Umbilical cord (tissue), 1 donor: ENCODE measurements at regions not wholly inside any gene's neighbourhood (a gene's known extent, or its start where the extent isn't known, plus 50 kb on each side); places are given as distances from the start of the nearest gene placed in this dataset.
"Not testable (repeated sequence)": the region's sequence is repeated elsewhere in the genome, so short reads cannot be mapped to it uniquely, and the experiment has no call there.

ENCODE experiments used
- DNase-seq: peaks from one replicate; pipeline ENCODE4 v3.0.0-alpha.2; 2015; ENCODE audit warnings: low spot score

DNA sequence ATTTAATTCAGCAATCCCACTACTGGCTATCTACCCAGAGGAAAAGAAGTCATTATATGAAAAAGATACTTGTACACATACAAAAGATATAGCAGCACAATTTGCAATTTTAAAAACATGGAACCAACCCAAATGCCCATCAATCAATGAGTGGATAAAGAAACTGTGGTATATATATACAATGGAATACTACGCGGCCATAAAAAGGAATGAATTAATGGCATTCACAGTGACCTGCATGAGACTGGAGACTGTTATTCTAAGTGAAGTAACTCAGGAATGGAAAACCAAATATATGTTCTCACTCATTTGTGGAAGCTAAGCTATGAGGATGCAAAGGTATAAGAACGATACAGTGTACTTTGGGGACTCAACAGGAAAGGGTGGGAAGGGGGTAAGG is 102.8 kb upstream of the KCNMA1 start:
- not testable (repeated sequence) for DNase-seq

DNA sequence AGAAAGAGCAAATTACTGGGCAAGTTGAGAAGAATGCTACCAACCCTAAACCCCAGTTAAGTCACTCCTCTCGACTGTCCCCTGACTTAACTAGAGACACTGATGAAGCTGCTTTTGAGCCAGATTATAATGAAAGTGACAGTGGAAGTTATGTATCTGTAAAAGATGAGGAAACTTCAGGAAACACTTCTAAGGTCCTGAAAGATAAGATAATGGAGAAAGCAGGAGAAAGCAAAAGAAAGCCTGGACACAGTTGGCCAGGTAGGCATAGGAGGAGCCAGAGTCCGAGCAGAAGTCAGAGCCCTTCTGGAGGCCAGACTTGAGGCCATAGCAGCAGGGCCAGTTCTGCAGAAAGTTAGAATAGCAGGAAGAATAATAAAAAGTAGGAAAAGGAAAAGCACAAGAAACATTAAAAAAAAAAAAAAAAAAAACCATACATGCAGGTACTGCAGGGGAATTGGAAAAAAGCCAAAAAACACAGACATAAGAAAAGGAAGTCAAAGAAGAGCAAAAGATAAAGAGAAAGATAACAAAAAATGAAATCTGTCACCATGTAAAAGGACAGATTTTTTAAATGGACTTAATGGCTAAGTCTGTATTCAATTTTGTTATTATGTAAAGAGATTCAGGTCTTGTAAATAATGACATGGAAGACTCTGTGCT is 101.0 kb upstream of the KCNMA1 start:
- no peak for DNase-seq

DNA sequence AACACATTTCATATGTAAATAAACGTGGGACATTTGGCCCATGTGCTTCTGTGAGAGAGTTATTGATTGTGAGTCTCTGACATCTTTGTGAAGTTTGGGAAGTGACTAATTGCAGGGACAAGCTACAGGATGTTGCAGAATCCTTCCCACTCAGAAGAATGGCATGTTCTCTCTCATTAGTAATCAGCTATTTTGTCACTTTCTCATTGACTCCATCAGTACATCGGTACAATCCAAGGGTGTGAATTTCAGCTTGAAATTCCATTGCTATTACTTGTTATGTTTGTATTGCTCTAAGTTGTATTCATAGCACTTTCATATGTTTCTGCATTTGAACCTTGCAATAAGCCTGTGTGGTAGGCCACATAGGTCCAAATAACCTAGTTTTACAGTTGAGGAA is 100.0 kb upstream of the KCNMA1 start:
- no peak for DNase-seq

DNA sequence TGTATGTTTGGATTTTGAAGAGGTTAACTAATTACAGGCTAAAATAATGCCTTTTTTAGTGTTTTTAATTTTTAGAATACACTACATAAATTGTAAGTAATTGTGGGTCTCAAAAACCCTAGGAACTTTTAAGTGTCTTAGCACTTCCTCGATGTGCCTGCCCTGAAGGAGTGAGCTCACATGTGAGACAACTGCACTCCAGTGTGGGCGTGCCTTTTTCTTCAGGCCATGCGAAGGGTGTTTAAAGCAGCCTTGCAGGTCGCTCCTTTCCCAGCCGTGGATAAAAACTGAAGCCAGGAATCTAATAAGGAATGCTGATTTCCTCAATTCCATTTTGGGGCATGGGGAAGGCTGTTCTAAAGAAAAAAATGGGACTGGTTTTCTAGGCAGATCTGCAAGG is 97.5 kb upstream of the KCNMA1 start:
- peak; percentile 58 for DNase-seq

DNA sequence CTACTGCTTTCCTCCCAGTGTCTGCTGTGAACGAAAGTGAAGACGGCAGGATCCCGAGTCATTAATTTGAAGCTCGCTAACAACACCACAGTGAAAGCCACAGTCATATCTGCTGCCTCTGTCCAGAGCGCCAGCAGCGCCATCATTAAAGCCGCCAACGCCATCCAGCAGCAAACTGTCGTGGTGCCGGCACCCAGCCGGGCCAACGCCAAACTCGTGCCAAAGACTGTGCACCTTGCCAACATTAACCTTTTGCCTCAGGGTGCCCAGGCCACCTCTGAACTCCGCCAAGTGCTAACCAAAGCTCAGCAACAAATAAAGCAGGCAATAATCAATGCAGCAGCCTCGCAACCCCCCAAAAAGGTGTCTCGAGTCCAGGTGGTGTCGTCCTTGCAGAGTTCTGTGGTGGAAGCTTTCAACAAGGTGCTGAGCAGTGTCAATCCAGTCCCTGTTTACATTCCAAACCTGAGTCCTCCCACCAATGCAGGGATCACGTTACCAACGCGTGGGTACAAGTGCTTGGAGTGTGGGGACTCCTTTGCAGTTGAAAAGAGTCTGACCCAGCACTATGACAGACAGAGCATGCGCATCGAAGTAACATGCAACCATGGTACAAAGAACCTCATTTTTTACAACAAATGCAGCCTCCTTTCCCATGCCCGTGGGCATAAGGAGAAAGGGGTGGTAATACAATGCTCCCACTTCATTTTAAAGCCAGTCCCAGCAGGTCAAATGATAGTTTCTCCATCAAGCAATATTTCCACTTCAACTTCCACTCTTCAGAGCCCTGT is 94.8 kb upstream of the KCNMA1 start:
- no peak for DNase-seq

DNA sequence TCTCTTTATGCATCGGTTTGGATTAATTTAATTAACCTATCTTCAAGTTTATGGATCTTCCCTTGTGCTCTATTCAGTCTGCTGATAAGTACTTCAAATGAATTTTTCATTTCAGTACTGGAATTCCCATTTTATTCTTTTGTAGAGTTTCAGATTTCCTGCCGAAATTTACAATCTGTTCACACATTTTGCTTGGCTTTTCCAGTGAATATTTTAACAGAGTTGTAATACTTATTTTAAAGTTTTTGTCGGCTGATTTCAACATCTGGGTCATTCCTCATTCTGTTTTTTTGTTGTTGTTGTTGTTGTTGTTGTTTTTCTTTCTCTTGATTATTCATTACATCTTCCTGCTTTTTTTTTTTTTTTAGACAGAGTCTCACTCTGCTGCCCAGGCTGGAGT is 89.9 kb upstream of the KCNMA1 start:
- DNase-seq = no peak

DNA sequence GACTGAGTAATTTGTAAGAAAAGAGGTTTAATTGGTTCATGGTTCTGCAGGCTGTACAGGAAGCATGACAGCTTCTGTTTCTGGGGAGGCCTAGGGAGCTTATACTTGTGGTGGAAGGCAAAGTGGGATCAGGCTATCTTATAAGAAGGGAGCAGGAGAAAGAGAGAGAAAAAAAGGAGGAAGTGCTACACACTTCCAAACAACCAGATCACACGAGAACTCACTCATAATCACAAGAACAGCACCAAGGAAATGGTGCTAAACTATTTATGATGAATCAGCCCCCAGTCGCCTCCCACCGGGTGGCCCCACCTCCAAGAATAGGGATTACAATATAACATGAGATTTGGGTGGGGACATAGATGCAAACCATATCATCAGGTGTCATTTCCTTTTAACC is 89.1 kb upstream of the KCNMA1 start:
- no peak for DNase-seq

DNA sequence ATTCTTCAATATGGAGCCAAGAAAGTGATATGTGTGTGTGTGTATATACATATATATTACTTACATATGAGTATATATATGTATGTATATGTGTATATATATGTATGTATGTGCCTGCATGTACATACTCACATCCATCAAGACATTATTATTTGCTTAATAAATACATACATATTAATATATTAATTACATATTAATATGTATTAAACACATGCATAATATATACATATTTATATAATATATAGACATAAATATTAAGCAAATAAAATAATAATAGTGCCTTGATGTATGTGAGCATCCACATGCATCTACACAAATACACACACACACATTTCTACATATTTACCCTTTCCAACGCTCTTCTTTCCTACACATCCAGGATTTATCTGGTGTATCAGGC is 88.7 kb upstream of the KCNMA1 start:
- DNase-seq = no peak

DNA sequence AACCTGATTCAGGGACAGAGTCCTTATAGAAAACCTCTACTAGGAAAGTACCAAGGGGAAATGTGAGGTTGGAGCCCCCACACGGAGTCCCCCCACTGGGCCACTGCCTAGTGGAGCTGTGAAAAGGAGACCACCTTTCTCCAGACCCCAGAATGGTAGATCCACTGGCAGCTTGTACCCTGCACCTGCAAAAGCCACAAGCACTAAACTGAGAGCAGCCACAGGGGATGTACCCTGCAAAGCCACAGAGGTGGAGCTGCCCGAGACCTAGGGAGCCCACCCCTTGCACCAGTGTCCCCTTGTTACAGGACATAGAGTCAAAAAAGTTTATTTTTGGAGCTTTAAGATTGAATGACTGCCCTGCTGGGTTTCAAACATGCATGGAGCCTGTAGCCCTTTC is 87.2 kb upstream of the KCNMA1 start:
- no peak for DNase-seq

DNA sequence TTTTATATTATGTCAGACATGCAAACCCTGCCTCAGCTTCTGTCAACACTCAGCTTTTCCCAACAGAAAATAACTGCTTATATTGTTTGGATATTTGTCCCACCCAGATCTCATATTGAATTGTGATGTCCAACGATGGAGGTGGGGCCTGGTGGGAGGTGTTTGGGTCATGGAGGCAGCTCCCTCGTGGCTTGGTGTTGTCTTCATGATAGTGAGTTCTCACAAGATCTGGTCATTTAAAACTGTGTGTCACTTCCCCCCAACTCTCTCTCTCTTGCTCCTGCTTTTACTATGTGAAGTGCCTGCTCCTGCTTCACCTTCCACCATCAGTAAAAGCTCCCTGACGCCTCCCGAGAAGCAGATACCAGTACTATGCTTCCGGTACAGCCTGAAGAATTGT is 85.8 kb upstream of the KCNMA1 start:
- no peak for DNase-seq

DNA sequence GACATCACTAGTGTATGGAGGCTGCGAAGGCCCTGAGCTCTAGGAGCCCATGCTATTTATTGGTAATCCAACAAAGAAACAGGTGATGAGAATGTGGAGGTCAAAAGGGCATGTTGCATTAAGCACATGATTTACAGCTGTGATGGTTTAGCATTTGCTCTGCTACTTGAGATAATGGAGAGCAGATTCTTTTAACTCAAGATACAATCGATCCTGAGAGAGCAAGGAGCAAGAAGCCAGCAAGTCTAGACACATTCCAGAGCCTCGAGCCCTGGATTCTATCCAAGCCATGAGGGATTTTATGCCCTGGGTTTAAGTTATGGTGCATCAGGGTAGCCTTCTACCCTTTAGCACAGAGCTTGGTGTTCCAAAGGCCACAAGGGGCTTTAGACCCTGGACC is 85.3 kb upstream of the KCNMA1 start:
- peak; percentile 79 for DNase-seq

DNA sequence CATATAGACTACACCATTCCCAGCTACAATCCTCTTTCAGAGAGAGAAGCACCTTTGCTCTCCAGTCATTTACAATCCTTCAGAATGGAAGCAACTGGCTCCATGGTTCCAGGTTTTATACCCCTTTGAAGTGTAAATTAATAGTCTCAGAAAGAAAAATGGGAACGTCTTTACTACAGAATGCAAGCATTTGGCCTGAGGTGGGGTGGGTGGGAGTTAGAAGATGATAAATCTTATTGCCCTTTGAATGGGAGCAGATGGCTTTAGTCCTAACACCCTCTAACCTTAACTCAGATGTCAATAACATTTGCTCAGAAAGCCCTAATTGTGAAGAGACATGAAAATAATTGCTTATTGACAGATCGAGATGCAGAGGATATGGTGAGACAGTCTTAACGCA is 84.2 kb upstream of the KCNMA1 start:
- no peak for DNase-seq

DNA sequence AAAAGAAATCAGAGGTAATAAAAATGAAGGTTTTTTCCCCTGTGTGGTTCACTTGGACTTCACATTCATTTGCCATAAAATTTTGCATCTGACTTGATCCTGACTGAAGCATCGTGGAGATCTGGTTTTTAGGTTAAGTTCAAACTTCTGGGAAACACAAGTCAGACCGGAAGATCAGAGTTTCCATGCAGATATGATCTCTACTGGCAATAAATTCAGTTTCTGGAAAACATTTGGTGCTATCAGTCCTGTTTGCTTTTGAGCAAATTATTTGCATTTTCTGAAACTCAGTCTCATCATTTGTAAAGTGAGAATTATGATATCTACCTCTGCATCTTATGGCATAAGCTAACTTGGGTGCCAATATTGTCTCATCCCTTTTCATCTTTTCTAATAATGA is 81.3 kb upstream of the KCNMA1 start:
- DNase-seq = peak; percentile 51

DNA sequence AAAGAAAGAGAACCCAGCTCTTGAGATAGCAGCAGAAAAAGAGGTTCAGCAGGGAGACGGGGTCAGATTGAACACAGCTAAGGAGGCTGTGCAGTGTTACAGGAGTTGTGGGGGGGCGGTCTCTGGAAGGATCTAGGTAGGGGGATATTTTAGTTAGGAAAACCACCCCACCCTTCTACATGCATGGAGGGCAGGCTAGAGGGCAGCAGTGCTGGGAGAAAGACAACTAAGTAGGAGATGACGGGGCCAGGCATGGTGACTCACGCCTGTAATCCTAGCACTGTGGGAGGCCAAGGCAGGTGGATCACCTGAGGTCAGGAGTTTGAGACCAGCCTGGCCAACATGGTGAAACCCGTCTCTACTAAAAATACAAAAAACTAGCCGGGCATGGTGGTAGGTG is 80.7 kb upstream of the KCNMA1 start:
- not testable (repeated sequence) for DNase-seq

DNA sequence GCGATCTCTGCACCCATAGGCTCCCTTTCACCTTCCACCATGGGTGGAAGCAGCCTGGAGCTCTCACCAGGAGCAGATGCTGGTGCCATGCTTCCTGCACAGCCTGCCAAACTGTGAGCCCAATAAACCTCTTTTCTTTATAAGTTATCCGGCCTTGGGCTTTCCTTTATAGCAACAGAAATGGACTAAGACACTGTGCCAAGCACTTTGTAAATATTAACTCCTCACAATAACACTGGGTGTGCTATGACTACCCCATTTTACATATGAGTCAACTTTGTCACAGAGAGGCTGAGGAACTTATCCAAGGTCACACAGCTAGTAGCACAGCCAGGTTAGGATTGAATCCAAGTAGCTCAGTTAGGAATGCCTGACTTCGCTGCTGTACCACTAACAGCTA is 79.7 kb upstream of the KCNMA1 start:
- DNase-seq = no peak

DNA sequence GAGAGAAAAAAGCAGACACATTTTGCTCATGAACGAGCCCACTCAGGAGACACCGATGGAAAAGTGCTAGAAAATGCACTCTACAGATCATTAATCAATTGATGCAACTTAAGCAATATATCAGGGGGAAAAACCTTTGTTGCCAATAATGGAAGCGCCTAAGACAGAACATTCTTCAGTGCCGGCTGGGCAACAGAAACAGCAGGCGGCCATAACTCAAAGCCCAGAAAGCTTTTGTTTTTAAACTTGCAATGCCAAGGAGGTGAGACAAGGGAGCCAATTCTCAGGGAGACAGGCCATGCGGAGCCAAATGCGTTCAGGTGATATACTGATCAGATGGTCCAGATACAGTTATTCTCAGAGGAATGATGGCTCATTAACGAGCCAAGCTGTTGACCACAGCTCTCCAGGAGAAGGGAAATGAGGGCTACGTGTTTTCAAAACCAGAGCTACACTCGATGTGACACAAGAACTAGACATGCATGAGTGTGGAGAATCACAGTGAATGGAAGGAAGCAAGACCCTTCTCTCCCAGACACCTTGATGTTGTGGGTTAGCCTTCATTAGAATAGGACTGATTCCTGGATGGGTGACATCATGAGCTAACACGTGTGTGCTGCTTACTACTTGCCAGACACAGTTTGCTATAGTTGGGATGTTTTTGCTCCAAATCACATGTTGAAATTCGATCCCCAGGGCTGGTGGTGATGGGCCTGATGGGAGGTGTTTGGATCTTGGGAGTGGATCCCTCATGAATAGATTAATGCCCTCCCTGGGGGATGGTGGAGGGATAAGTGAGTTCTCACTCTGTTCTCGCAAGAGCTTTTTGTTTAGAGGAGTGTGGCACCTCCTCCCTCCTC is 79.1 kb upstream of the KCNMA1 start:
- no peak for DNase-seq

DNA sequence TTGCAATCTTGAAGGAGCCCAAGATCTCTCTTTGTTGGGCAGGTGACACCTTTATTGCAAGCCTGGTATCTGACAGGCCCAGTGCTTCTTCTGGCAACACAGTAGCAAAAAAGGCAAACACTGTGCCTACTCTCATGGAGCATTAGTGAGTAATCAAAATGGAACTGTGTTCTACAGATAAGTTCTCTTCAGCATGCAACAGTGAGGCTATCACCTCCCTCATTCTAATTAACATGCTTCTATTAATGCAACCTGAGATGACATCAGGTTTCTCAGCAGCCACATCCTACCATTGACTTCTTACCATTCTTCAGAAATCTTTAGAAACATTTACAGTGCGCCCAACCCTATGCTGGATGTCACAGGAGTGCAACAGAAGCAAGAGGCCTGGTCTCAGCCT is 77.9 kb upstream of the KCNMA1 start:
- DNase-seq = no peak

DNA sequence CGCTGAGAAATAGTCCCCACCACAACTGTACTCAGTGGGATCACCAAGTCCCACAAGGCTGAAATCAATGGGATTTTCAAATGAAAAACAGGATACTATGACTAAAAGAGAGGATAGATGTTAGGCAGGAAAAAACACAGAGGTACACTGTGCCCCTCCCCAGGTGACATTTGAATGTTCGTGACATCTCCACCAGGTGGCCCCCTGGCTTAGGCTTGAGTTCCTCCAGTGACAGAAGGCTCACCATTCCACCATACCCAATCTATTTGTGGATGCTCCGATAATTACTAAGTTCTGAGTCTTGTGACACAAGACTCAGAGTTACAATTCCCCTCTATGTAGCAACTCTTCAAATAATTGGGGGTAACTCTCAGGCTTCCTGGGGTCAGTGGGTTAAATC is 77.5 kb upstream of the KCNMA1 start:
- DNase-seq = no peak

DNA sequence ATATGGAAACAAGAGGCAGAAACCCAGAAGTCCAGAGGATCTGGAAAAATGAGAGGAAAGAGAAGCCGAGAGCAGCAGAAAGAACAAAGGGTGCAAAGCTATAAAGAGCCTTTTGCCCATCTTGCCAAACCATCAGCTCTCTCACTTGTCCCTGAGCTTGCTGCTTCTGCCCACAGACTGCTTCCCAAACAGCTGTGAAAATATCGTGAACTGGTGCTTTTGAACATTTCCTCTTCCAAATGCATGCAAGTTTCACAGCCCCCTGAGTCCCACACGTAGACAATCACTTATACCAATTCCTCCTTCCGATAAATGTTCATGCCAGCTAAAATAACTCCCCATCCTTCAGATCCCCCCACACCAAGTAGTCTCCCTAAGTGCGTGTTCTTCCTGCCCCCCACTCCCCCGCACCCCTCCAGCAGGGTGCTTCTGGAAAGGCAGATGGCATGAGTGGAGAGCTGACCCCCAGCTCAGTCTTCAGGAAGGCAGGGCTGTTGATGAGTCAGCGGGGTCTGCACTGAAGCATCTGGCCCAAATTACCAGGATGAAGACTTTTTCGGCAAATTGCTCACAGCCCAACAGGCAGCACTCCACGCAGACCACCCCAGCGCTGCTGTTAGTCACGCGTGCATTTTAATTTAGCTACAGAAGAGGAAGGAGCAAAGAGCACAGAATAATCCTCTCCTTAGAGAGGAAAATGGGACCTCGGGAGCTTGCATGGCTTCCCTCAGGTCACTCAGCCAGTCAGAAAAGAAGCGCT is 76.1 kb upstream of the KCNMA1 start:
- no peak for DNase-seq

DNA sequence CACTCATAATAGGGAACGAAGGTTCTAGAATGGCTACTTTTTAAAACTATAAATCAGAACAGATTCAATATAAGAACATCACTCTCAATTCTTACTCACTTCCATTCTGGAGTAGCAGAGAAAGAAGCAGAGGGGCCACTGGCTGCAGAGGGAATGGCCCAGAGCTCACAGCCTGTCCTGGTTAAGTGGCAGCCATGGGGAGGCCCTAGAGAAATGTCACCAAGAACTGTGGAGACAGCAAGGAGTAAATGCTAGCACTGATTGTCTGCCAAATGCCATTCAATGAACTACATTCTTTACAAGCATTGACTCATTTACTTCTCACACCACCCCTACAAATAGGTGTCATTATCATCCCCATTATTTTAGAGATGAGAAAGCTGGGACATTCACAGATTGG is 74.6 kb upstream of the KCNMA1 start:
- DNase-seq = no peak

DNA sequence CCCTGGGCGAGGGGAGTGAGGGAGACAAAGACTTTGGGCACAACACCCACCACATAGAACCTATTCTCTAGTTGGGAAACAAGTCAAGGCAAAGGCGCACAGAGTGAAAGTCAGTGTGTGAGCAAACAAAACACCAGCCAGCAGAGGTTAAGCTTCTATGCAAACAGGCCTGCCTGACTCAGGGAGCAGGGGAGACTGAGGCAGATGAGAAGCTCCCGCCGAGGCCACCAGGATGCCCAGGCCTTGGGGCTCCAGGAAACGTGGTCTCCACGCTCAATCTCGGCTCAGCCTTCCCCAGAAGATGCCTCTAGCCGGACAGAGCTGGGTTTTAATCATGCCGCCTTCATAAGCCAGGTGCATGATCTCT is 74.1 kb upstream of the KCNMA1 start:
- no peak for DNase-seq
